ENCODE measurements at regions not wholly inside any gene's neighbourhood (a gene's known extent, or its start where the extent isn't known, plus 50 kb on each side); places are given as distances from the start of the nearest gene placed in this dataset.

GRCh38 chr18:24539866-24540617, 79.6 kb downstream of the HRH4 start:
- Histone ChIP-seq H3K56ac (ENCODE audit: insufficient read length, low read depth, low read length) (no peak overlapping the region), H3K4me2 (ENCODE audit: insufficient read depth, insufficient read length, low read length) (no peak overlapping the region), H3K79me1 (ENCODE audit: insufficient read depth, low read depth, low read length, poor library complexity, severe bottlenecking) (no peaks in the 10 kb centered on the region), H4K20me1 (ENCODE audit: control insufficient read depth, insufficient read depth, insufficient read length) (no peaks in the 10 kb centered on the region), H3K18ac (ENCODE audit: insufficient read length, low read depth, low read length) (no peak overlapping the region), H3K23ac (ENCODE audit: insufficient read length, low read depth, low read length) (no peak overlapping the region), H3K27ac (ENCODE audit: insufficient read length, low read depth, low read length) (no peak overlapping the region), H2BK5ac (ENCODE audit: insufficient read length, low read length) (no peak overlapping the region), H3K4ac (ENCODE audit: low read depth, low read length) (no peak overlapping the region), H3T11ph (ENCODE audit: low read length) (no peak overlapping the region), H4K8ac (replicated peaks; ENCODE audit: insufficient read length, low read depth, low read length) (no peak overlapping the region), H3K27me3 (ENCODE audit: insufficient read depth, low read length) (no peaks in the 10 kb centered on the region), H3K9ac (ENCODE audit: extremely low read depth, insufficient read length, low read length) (no peak overlapping the region), H3K14ac (ENCODE audit: insufficient read depth, low read length) (no peak overlapping the region), H2BK20ac (ENCODE audit: low read depth, low read length, poor library complexity, severe bottlenecking) (no peak overlapping the region), H2BK12ac (ENCODE audit: insufficient read length, low read depth, low read length) (no peak overlapping the region), H2BK15ac (ENCODE audit: low read depth, low read length) (no peak overlapping the region), H2AFZ (ENCODE audit: low read length) (no peak overlapping the region), H2AK5ac (ENCODE audit: insufficient read length, low read length) (no peak overlapping the region), H3K23me2 (ENCODE audit: insufficient read length, low read depth, low read length, poor library complexity, severe bottlenecking) (no peaks in the 10 kb centered on the region), H2BK120ac (ENCODE audit: low read depth, low read length, poor library complexity, severe bottlenecking) (no peak overlapping the region), H4K5ac (ENCODE audit: insufficient read length, low read depth, low read length) (no peak overlapping the region), H3K4me1 (ENCODE audit: insufficient read depth, low read length) (no peaks in the 10 kb centered on the region; the same call in 1 of the 2 replicates), H3K9me3 (ENCODE audit: control insufficient read depth, low read depth, low read length) (no peaks in the 10 kb centered on the region), H3K79me2 (ENCODE audit: insufficient read depth, low read length) (no peaks in the 10 kb centered on the region; the same call in 1 of the 2 replicates), H4K91ac (ENCODE audit: insufficient read length, low read depth, low read length) (no peak overlapping the region)
- H3K36me3 Mint-ChIP-seq (ENCODE audit: insufficient read depth in 1 of 3, low read depth in 3 of 3) = no peaks in the 10 kb centered on the region
- H3K4me3 Mint-ChIP-seq = no peak overlapping the region
- no peak for TF ChIP-seq CTCF (conservative IDR thresholded peaks at IDR 0.05)
- H3K27me3 Mint-ChIP-seq (ENCODE audit: low read depth) = peaks cover 6% of the 10 kb centered on the region
- no peaks in the 10 kb centered on the region for H3K9me3 Mint-ChIP-seq
- H3K4me1 Mint-ChIP-seq = peaks cover 4 to 11% of the 10 kb centered on the region in 2 experiments; a peak in 3 of 4 replicates
- WGBS (ENCODE audit: extremely low coverage, insufficient read length, low lambda C conversion rate) = no CpG with 5 or more reads among the region's 4 CpGs
- DNase-seq = no peak
- no peak overlapping the region for H3K27ac Mint-ChIP-seq
